Subcutaneous abdominal adipose tissue (tissue), 5 donors: ENCODE measurements at regions not wholly inside any gene's neighbourhood (a gene's known extent, or its start where the extent isn't known, plus 50 kb on each side); places are given as distances from the start of the nearest gene placed in this dataset.

ENCODE experiments used
- H3K27ac ChIP-seq: one replicate; pipeline ENCODE4 v1.7.0; 2013; ENCODE audit warnings: low read depth, mild to moderate bottlenecking, inconsistent platforms, low read length, moderate library complexity
- H3K27me3 ChIP-seq, 5 donors: one replicate each; pipeline ENCODE4 v1.7.0; 2013; ENCODE audit warnings: low read length in 5 of 5, inconsistent platforms in 1 of 5; ENCODE audit not compliant: control insufficient read depth in 5 of 5, insufficient read depth in 4 of 5
- H3K36me3 ChIP-seq, 5 donors: one replicate each; pipeline ENCODE4 v1.7.0; 2013; ENCODE audit warnings: low read length in 5 of 5; ENCODE audit not compliant: control insufficient read depth in 5 of 5, insufficient read depth in 5 of 5
- H3K4me1 ChIP-seq, 5 donors: one replicate each; pipeline ENCODE4 v1.7.0; 2013; ENCODE audit warnings: low read length in 5 of 5, mild to moderate bottlenecking in 3 of 5, moderate library complexity in 1 of 5; ENCODE audit not compliant: control insufficient read depth in 5 of 5, insufficient read depth in 5 of 5
- H3K4me3 ChIP-seq, 5 donors: one replicate each; pipeline ENCODE4 v1.7.0; 2013; ENCODE audit warnings: low read length in 5 of 5, low read depth in 1 of 5
- H3K9ac ChIP-seq, 5 donors: one replicate each; pipeline ENCODE4 v1.7.0; 2013; ENCODE audit warnings: low read length in 5 of 5, mild to moderate bottlenecking in 4 of 5, moderate library complexity in 3 of 5
- H3K9me3 ChIP-seq, 5 donors: one replicate each; pipeline ENCODE4 v1.7.0; 2013; ENCODE audit warnings: low read length in 5 of 5; ENCODE audit not compliant: control insufficient read depth in 5 of 5
- donor health status: healthy.
- donor health status: healthy.
- donor health status: healthy.
- donor health status: healthy.
- donor health status: healthy.

DNA sequence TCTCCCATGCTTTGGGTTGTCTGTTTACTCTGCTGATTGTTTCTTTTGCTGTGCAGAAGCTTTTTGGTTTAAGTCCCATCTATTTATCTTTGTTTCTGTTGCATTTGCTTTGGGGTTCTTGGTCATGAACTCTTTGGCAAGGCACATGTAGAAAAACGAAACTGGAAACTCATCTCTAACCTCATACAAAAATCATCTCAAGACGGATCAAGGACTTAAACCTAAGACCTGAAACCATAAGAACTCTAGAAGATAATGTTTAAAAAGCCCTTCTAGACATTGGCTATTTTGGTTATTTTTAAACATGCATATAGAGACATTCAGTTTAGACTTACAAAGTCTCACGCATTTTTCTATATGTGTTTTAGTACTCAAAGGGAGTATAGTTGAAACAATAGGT is 1164.3 kb upstream of the GYPC start:
- H3K27ac ChIP-seq: no peak overlapping the region

DNA sequence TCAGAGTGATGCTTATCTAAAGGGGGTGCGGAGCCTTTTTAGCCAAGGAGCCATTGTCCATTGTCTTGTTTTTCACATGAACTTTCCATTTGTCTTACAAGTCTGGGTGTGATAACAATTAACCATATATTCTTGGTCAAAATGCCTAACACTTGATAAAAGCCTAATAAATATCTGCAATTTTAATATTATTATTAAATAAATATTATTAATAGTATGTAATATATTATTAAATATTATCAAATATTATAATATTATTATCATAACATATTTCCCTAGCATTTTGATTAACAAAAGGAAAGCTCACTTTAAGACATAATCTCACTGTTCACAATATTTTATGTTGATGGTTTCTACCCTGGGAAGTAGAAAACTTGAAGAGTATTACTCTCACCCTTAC is 1143.6 kb upstream of the GYPC start:
- H3K9me3 ChIP-seq: no peaks in the 10 kb centered on the region
- H3K9ac ChIP-seq: no peak overlapping the region
- no peak overlapping the region for H3K4me3 ChIP-seq
- H3K27me3 ChIP-seq: no peaks in the 10 kb centered on the region
- no peak overlapping the region for H3K27ac ChIP-seq
- no peaks in the 10 kb centered on the region for H3K36me3 ChIP-seq
- H3K4me1 ChIP-seq: no peaks in the 10 kb centered on the region

More for the DNA sequence above, 1164.3 kb upstream of the GYPC start:
- peaks cover 0 to 5% (median 0%) of the 10 kb centered on the region in 5 donors for H3K9me3 ChIP-seq
- no peaks in the 10 kb centered on the region for H3K27me3 ChIP-seq
- no peak overlapping the region for H3K4me3 ChIP-seq
- no peaks in the 10 kb centered on the region for H3K36me3 ChIP-seq
- no peak overlapping the region for H3K9ac ChIP-seq
- no peaks in the 10 kb centered on the region for H3K4me1 ChIP-seq

DNA sequence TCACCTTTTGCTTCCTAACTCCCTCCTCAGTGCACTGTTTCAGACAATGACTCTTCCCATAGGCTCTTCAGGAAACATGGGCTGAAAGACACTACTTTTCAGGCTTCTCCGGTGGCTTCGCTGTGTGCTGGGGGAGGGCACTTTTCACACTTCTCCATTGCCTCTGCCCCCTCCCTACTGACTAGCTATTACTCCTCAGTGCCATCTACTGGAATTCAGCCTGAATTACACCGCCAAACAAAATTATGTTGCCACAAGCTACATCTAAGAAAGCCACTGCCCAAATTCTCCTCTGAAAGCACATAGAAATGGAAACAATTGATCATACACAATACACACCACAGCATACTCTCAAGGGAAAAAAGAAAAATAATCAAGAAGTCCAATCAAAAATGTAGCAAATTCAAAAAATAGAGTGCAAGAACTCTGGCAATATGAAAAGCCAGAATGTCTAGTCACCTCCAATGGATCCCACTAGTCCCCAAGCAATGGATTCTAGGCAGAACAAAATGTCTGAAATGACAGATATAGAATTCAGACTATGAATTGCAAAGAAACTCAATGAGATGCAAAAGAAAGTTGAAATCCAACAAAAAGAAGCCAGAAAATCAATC is 1139.4 kb upstream of the GYPC start:
- Histone ChIP-seq H3K36me3 (no peaks in the 10 kb centered on the region), H3K4me1 (no peaks in the 10 kb centered on the region), H3K9me3 (no peaks in the 10 kb centered on the region), H3K4me3 (no peak overlapping the region), H3K9ac (no peak overlapping the region), H3K27ac (no peak overlapping the region), H3K27me3 (no peaks in the 10 kb centered on the region)

DNA sequence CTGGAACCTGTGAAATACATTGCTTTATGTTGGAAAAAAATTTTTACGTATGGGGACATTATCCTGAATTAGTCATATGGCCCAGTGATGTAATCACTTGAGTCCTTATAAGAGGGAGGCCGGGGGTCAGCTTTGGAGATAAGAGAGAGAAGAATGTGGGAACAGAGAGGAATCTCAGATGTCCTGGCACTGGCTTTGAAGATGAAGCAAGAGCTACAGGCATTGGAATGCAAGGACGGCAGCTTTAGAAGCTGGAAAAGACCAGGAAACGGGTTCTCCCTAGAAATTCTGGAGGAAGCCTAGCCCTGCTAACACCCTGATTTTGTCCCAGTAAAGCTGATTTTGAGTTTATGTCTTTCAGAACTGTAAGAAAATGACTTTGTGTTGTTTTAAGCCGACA is 1129.9 kb upstream of the GYPC start:
- no peaks in the 10 kb centered on the region for H3K4me1 ChIP-seq

DNA sequence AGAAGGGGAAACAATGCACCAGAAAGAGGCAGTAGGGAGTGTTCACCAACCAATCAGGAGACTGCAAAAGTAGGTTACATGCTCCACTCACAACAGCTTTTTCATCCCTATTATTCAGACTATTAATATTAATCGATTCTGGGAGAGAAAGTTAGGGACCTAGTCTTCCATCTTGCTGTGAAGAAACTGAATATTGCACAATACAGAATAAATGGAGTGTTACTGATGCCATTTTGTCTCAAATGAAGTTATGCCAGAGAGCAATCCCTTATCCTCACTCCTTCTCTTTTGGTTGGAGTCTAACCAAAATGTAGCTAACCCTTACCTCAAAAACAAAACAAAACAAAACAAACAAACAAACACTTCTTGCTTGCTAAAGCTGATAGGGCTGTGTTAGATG is 1120.9 kb upstream of the GYPC start:
- Histone ChIP-seq H3K4me1 (no peaks in the 10 kb centered on the region), H3K4me3 (no peak overlapping the region), H3K27ac (no peak overlapping the region), H3K9me3 (no peaks in the 10 kb centered on the region), H3K27me3 (no peaks in the 10 kb centered on the region), H3K9ac (no peak overlapping the region), H3K36me3 (no peaks in the 10 kb centered on the region)

More for the DNA sequence above, 1129.9 kb upstream of the GYPC start:
- Histone ChIP-seq H3K27me3 (no peaks in the 10 kb centered on the region), H3K36me3 (no peaks in the 10 kb centered on the region), H3K9me3 (no peaks in the 10 kb centered on the region), H3K9ac (no peak overlapping the region), H3K4me3 (no peak overlapping the region), H3K27ac (no peak overlapping the region)

DNA sequence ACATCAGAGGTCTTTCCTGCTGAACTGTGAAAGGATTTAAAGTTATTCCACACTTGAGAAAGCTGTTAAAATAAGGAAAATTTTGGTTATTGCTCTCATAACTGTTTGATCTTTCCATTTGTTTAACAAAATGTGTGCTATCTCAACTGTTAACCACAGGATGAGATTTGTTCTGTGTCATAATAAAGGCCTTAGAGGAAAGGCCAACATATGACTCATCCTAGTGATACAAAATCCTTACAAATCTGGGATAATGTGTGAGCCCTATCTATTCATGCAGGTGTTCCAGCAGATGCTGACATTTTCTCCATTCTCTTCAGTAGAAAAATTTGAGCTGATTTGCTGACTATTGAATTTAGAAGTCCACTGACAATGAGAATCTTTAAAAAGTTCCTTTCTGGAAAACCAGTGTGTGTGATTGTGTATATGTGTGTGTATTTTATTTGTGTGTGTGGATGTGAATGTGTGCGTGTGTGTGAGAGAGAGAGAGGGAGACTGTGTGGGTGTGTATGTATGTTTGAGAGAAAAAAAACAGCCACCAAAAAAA is 1111.9 kb upstream of the GYPC start:
- Histone ChIP-seq H3K36me3 (no peaks in the 10 kb centered on the region), H3K27ac (no peak overlapping the region), H3K4me1 (no peaks in the 10 kb centered on the region), H3K9ac (no peak overlapping the region), H3K4me3 (no peak overlapping the region), H3K9me3 (no peaks in the 10 kb centered on the region), H3K27me3 (no peaks in the 10 kb centered on the region)

DNA sequence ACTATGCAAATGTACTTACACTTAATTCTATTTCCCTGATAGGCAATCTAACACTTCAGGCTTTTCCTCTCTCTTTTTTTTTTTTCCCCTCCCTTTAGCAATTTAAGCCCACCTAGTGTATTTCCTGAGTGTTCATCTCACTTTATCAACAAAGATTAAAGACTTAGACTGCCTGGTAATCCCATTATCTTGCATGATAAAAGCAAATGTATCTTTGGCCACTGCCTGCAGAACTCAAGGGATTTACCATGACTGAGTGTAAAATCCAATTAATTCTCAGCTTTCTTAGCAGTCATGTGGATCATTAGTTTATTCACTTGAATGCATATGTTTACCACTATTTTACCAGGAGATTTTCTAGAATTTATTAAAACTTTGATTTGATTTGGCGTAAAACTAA is 1102.2 kb upstream of the GYPC start:
- no peaks in the 10 kb centered on the region for H3K27me3 ChIP-seq
- H3K9me3 ChIP-seq: no peaks in the 10 kb centered on the region
- no peaks in the 10 kb centered on the region for H3K36me3 ChIP-seq
- H3K27ac ChIP-seq: no peak overlapping the region
- H3K4me3 ChIP-seq: no peak overlapping the region
- no peak overlapping the region for H3K9ac ChIP-seq
- no peaks in the 10 kb centered on the region for H3K4me1 ChIP-seq

DNA sequence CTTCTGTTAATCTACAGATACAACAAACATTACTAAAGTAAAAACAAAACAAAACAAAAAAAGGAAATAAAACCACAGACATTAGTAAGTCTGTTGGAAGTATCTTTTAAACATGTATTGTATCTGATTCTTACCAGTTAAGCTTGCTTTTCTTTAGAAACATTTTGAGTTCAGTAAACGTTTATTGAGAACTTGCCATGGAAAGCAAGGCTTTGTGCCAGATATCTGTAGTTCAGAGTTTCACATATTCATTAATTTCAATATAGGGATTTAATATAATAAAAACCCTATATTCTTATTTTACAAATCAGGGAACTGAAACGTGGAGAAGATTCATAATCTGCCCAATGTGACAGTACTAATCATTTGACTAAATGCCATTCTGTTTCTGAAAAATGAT is 1101.0 kb upstream of the GYPC start:
- Histone ChIP-seq H3K4me3 (no peak overlapping the region), H3K27ac (no peak overlapping the region), H3K9me3 (no peaks in the 10 kb centered on the region), H3K4me1 (no peaks in the 10 kb centered on the region), H3K36me3 (no peaks in the 10 kb centered on the region), H3K9ac (no peak overlapping the region), H3K27me3 (no peaks in the 10 kb centered on the region)

DNA sequence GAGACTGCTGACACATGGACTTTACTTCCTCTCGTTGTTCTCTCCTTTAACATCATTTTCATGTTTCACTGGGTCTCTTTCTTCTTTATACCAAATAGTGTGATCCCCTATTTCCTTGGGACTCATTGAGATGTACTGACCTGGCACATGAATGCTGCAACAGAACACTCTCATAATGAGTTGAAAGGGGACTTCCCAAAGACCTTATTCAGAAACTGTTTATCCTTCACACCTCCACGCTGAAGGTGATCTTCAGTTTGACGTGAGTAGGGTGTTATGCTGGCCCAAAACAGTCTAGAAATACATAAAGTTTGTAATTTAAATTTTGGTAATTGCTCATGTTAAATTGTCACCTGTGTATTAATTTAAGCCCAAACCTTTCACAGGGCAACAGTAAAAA is 1096.8 kb upstream of the GYPC start:
- no peak overlapping the region for H3K4me3 ChIP-seq
- H3K27ac ChIP-seq: no peak overlapping the region
- no peak overlapping the region for H3K9ac ChIP-seq
- no peaks in the 10 kb centered on the region for H3K36me3 ChIP-seq
- no peaks in the 10 kb centered on the region for H3K4me1 ChIP-seq
- no peaks in the 10 kb centered on the region for H3K9me3 ChIP-seq
- H3K27me3 ChIP-seq: no peaks in the 10 kb centered on the region

DNA sequence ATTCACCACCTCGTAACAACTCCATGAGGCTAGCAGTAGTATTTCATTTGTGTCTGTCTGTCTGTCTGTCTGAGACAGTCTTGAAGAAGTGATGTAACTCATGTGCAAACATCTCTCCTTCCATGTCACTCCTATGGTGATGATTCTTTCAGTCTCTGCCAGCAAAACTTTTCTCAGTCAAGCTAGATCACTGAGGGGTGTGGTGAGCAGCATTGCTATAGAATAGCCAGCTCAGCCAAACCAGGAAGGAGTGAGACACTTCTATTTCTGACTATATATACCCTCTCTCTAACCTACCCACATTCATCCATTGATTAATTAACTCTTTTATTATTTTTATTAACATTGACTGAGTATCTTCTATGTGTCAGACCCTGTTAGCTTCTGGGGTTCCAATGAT is 1095.1 kb upstream of the GYPC start:
- H3K36me3 ChIP-seq: no peaks in the 10 kb centered on the region
- H3K4me1 ChIP-seq: peaks cover 0 to 15% (median 0%) of the 10 kb centered on the region in 5 donors
- no peak overlapping the region for H3K27ac ChIP-seq
- H3K9ac ChIP-seq: no peak overlapping the region
- H3K9me3 ChIP-seq: no peaks in the 10 kb centered on the region
- H3K4me3 ChIP-seq: no peak overlapping the region
- H3K27me3 ChIP-seq: no peaks in the 10 kb centered on the region
